GM10248 (cell line): ENCODE measurements at regions not wholly inside any gene's neighbourhood (a gene's known extent, or its start where the extent isn't known, plus 50 kb on each side); places are given as distances from the start of the nearest gene placed in this dataset.

Experiments used
- CTCF ChIA-PET: fragments of 300-600 bp; sonication (Branson Sonifier 250); formaldehyde crosslinking; extraction: SDS; loops from one replicate; lab custom pipeline; 2021; ENCODE audit warnings: antibody characterized with exemption; lab: Yijun Ruan, JAX
- POLR2A ChIA-PET: fragments of 350-650 bp; sonication (Branson Sonifier 250); formaldehyde crosslinking; extraction: SDS; loops from one replicate; lab custom pipeline; 2020; ENCODE audit warnings: antibody characterized with exemption; lab: Yijun Ruan, JAX
- DNase-seq: peaks from one replicate; pipeline ENCODE4 v3.0.0; 2012; ENCODE audit errors: extremely low spot score
- CTCF ChIP-seq: IDR thresholded peaks from 2 replicates; pipeline ENCODE4 v1.5.1; 2012; ENCODE audit warnings: mild to moderate bottlenecking, low read depth; ENCODE audit errors: extremely low read depth, missing control alignments, control extremely low read depth

DNA sequence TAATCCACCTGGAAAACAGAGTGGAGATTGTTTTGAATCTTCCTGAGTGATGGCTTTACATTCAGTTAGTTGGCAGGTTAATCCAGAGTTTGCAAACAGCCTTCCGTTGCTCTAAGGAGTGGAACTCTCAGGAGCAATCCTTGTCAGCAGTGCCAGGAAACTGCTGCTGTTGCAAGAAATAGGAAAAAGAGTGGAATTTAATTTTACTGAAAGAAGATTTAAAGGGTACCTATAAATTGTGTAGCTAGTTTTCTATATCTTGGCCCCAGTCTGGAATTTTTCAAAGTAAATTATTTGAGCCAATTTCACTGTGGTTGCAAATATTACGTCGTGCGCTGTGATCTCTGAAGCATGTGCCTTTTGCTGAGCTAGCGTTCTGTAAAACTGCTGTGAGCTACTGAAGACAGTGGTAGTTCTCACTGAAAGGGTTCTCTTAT lies 55.5 kb upstream of the SLC5A12 start:
- TF ChIP-seq CTCF = no peak
- ChIA-PET CTCF (interaction anchor here (1.0 kb wide), 1 partner anchor 9 kb away, joined by 4 read pairs; no protein-coding TSS in a partner anchor), POLR2A (no interaction called here)
- no peak for DNase-seq

GRCh38 chr11:26778000-26778757 lies 56.3 kb upstream of the SLC5A12 start:
- TF ChIP-seq CTCF = no peak
- ChIA-PET CTCF (interaction anchor here (1.0 kb wide), 1 partner anchor 10 kb away, joined by 4 read pairs; no protein-coding TSS in a partner anchor), POLR2A (no interaction called here)
- DNase-seq = no peak

DNA sequence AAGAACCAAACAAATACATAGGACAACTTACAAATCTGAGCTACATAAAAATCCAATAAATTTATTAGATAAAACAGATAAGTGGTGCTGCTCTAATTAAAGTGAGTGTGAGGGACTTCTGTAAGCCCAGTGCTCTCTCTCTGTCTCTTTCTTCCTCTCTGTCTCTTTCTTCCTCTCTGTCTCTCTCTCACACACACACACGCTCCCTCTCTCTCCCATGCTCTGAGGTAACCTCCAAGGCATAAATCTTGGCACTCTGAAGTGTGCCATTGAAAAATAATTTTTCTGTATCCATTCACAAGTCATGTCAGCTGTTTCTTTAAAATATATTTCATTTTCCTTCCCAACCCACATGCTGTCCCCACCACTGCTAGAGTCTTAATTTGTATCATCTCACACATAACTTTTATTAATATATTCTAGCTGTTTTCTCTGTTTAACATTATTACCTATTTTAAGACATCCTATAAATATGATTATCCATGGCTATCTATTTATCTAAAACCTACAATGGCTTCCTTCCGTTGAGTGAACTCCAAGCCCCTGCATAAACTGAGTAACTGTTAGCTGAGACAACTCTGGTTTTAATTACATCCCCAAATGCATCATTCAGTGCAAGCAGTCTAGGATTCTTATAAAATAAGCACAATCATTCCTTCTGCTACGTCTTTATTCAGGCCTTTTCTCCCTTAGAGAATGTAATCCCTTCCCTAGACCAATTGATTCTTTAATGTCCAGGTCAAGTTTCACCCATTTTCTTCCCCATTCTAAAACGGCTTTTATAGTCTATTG lies 57.4 kb upstream of the SLC5A12 start:
- ChIA-PET CTCF (no interaction called here), POLR2A (no interaction called here)
- DNase-seq = no peak
- no peak for TF ChIP-seq CTCF

DNA sequence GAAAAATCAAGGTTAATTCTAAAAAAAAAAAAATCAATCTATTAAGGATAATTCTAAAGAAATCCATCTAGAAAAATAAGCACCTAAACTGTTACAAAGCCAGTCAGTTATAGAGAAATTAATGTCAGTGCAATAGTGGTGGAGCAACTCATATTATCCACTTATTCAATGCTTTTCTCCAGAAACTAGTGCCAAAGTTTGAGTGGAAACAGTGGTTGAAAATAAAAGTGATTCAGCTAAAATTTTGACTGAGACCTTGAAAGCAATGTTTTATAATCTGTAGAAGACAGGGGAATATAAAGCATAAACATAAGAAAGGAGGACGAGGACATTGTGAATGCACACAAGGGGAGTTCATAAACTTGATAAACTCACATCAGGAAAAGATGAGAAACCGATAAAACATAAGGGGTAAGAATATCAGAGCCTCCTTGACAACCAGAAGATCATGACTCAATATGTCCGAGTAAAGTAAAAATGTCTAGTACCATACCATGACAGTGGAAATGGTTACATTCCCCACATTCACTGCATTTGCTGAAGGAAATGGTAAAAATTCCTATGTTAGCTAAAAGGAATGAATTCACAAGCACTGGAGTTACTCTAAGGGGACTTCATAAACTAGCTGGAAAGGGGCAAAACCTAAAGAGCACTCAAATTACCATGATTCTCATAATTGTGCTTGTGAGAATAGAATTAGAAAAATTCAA lies 58.7 kb upstream of the SLC5A12 start:
- ChIA-PET CTCF (no interaction called here), POLR2A (no interaction called here)
- no peak for TF ChIP-seq CTCF
- no peak for DNase-seq

DNA sequence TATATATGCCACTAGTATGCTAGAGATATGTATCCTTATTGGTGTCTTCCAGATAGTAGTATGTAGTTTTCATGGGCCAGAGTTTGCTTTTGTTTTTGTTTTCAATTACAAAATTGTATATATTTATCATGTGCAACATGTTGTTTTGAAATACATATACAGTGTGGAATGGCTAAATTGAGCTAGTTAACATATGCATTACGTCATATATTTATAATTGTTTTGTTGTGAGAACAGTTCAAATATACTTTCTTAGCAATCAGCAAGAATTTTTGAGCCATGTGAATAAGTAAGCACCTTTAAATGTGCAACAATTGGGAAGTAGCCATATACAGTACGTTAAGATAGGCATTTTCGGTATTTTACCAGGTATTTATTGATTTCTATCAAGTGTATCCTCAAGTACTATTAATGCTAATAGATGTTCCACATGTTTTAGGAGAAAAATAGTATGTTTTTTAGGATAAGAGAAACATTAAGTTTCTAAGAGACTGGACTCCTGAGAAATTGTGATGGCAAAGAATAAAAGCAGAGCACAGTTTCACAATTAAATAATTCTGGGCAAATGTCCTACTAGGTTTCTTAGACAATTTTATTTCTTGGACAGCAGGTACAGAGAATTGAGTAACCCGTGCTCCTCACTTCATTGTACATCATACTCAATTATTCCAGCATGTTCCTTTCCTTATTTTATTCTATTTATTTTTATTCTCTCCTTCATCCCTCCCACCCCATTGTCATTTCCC lies 60.5 kb upstream of the SLC5A12 start:
- DNase-seq = no peak
- ChIA-PET CTCF (no interaction called here), POLR2A (no interaction called here)
- no peak for TF ChIP-seq CTCF

DNA sequence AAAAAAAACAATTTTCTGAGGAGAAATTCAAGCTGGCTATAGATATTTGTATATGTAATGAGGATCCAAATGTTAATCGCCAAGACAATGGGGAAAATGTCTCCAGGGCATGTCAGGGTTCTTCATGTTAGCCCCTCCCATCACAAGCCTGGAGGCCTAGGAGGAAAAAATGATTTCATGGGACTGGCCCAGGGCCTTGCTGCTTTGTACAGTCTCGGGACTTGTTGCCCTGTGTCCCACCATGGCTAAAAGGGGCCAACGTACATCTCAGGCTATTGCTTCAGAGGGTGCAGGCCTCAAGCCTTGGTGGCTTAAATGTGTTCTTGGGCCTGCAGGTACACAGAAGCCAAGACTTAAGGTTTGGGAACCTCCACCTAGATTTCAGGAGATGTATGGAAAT lies 62.1 kb upstream of the SLC5A12 start:
- ChIA-PET CTCF (no interaction called here), POLR2A (no interaction called here)
- TF ChIP-seq CTCF = no peak
- DNase-seq = no peak
